Inflammatory macrophage treated with lipopolysaccharide for 1 hour (primary cell): ENCODE measurements at regions not wholly inside any gene's neighbourhood (a gene's known extent, or its start where the extent isn't known, plus 50 kb on each side); places are given as distances from the start of the nearest gene placed in this dataset.

Experiments
- DNase-seq, 2 donors: peaks; one replicate each; pipeline ENCODE4 v3.0.0-alpha.2; 2020 to 2022

DNA sequence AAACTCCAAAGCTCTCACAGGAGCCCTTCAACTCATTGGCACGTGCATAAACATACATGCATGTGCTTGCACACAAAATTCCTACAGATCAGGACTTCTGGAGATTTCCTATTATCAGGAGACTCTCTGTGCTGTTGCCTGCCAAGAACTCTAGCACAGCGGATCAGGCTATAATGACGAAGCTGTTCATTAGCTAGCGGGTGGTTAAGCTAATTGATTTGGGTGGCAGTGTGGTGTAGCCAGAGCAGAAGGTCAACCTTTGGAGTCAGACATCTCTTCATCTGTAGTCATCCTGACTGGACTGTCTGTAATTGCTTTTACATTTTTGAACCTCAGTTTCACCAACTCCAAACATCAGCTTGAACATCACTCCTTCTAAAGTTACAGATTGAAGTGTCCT, 69.0 kb downstream of the KIF2B start:
- no peak for DNase-seq

DNA sequence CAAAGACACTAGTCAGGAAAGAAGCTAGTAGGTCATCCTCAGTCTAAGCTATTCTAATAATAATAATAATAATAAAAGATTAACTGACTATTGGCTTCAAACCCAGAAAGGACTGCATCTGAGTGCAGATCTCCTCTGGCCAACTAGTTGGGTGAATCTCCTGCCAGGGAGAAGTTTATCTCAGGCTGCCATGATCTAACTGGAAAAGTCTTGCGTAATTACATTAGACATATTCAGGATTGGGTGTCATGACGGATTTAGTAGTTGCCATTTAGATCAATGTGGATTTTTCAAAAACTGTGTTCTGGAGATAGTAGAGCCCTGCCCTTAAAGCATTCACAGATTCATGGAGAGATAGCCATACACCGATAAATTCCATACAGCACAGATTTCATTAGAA, 69.5 kb downstream of the KIF2B start:
- no peak for DNase-seq

DNA sequence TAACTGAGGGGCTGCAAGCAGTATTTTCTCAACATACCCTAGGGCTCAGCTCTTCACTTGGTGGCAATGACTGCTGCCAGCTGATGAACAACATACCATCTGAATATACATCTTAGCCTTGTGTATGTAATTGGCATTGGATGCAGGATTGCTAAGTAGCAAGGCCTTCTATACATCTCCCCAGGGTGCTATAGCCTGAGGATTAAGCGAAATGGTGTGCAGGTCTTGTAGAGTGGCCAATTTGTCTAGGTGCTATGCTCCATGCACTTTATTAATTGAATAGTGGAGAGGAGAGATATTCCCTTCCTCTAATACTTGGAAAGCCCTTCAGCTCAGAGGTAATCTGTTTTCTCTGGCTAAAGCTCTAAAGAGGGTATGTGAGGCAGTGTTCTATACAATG, 71.9 kb downstream of the KIF2B start:
- DNase-seq: no peak

DNA sequence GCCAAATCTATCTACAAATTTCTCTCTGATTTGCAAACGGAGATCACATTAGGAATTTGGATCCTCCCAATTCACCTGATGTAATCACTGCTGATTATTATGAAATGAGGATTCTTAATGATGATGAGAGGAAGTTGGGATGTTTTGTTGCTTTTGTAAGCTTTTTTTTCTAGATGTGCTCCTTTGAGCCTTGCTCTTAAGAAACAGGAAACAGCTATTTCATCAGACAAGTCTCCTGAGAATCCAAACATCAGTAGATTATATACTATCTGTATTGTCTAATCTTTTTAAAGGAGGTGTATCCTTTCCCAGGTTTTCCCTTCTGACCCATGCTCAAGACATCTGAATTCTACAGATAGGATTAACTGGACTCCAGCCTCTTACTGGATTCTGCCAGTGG, 73.3 kb downstream of the KIF2B start:
- no peak for DNase-seq

DNA sequence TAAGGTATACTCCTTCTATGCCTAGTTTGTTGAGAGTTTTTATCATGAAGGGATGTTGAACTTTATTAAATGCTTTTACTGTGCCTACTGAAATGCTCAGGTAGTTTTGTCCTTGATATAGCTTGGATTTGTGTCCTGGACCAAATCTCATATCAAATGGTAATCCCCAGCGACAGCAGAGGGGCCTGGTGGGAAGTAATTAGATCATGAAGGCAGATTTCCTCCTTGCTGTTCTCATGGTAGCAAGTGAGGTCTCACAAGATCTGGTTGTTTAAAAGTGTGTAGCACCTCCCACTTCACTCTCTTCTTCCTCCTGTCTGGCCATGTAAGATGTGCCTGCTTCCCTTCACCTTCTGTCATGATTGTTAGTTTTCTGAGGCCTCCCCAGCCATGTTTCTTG, 78.2 kb downstream of the KIF2B start:
- no peak for DNase-seq

DNA sequence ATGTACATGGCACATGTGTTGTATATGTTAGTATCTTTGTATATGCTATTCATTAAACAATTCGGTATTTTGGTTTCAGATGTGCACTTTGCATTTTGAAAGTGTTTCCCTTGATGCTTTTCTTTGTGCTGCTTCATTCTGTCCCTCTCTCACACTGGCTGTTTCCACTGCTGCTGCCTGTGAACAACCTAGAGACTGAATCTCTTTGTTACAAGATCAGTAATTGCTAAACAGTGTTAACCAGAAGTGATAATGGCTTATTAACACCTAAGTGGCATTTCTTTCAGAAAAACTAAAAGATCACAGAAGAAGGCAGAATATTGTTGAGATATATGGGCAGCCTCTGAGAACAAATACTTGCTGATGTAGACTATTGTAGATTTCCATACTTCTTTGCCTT, 84.7 kb downstream of the KIF2B start:
- no peak for DNase-seq

DNA sequence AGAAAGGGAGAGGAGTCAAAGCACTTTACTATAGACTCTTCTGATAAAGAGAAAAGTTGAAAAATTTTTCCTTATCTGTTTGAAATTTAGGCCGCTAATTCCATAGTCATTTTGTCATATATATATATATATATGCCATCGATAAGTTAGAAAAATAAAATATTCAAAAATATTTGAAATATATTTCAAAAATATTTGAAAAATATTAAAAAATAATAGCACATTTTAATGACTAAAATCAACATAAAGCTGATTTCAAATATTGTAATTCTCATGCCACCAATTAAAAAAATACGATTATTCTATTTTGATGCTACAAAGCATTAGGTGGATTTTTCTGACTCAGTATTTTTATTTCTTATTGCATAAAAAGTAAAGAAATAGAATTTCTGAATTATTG, 87.1 kb downstream of the KIF2B start:
- DNase-seq: no peak

DNA sequence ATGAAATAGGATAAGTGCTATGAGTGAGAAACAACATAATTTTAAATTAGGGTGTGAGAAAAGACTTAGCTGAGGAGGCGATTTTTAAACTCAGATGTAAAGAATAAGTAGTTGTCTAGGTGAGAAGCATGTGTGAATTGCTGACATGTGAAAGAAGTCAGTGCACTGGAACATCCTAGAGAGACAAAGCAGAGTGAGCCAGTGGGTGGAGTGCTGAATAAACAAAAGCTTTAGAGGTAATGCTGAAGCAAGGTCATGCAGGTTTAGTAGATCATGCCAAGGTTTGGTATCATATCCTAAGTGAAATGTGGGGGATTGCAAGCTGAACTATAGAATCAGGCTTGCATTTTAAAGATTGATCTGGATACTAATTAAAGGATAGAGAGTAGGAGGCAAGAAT, 89.4 kb downstream of the KIF2B start:
- no peak for DNase-seq

DNA sequence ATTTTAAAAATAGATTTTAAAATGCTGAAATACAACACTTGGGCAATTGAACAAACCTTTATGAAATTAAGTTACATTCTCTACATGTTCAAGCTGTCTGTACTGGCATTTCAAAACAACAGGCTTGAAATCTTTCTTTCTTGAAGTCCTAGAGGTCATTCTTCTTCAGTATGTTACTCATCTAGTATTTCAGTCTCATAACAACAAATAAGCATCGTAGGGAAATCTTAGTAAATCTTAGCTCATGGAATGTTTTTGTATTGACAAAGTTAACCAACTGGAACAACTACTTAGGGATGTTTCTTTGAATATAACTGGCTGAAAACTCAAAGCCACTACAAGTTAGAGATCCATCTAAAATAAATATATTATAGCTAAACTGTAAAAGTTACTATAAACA, 96.6 kb downstream of the KIF2B start:
- no peak for DNase-seq

DNA sequence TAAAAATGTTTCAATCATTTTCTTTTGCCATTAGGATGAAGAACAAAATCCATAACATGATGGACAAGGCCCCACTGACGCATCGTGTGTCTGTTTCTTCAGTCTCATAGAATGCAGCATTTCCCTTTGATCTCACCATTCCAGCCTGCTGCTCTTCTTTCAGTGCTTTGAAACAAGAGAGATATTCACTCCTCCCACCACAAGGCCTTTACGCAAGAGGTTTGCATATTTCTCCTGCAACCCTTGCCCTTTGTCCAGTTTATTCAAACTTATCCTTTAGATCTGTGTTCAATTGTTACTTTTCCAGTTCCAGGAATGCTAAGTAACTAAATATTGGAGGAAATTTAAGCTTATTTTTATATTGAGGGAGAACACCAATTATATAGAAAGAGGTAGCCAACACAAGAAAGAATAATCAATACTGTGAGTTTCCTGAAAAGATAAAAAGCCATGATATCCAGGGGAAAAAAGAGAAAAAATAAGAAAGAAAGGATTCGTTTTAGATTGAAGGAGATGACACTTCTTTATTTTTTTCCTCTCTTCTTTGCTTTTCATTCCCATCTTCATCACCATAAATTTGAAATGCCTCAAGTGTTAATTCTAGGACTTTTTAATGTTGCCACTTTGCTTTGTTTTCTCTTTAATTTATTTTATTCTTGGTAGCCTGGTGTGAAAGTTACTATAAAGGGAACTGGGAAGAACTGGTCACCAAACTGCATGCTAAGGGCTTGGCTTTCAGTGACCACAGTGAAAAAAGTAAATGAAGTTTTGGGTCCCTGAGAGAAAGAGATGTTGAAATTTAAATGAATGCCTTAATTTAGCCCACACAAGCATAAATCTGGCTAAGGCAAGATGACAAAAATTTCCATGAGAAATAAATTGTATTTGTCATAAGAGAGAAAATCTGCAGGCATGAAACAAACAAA, 102.1 kb downstream of the KIF2B start:
- no peak for DNase-seq

DNA sequence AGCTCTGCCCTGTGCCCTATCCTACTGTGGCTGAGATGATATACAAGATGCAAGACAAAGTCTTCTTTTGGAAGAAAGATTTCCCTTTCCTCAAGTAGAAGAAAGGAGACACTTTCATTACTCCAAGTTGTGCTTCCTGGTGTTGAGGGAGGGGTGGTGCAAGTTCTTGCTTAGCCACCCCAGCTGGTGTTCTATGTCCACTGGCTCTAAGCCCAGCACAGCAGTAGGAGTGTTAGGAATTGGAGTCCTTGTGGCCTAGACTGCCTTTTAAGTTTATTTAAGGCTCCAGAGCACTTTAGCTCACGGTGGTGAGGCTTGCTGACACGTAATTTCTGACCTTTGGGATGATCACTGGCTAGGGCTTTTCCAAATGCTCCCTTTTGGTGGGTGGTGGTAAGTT, 109.7 kb downstream of the KIF2B start:
- no peak for DNase-seq

DNA sequence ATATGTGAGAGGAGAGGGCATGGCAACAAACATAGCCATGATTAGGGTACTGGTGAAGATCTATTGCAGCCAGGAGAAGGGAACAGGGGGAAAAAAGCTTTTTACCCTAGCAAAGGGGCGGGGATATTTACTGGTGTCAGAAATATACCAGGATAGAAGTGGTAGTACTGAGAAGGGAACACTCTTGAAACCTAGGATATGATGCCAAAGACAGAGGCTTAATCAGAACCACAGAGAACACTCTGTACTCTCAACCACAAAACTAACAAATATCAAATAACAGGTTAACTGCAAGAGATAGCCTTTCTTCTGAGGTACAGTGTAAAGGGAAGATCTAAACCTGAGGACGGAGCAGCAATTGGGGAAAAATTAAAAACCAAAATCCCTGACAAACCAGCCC, 112.2 kb downstream of the KIF2B start:
- no peak for DNase-seq

DNA sequence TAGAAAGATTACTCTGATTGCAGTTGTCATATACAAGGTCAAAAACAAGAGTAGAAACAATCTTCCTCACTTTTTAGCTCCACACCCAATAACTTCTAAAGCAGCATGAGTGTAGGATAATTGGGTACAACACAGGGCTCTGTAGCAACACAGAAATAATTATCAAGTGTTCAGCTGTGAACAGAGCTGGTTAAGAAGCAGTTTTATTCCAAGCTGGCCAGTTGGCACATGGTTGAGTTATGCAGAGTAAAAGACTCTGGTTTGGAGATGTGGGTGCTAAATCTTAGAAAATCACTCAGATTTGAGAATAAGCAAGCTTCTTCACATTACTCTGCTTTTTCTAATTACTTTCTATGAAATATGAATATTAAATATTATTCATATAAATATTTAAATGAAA, 118.5 kb downstream of the KIF2B start:
- DNase-seq: no peak

DNA sequence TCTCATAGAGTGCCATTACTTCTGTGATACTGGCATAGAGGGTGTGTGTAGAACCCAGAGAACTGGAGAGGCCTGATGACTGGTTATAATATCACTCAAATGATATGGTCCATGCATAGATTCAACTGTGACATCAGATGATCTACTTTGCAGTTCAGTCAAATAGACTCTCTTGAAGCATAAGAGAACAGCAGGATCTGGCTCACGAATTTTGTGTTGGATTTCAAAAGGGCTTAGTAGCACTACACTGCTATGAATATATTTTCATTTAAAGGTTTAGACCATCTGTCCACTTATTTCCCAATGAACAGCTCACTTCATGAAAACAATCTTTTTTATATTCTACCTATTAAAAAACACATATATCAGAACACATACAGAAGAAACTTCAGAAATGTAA, 119.7 kb downstream of the KIF2B start:
- no peak for DNase-seq

DNA sequence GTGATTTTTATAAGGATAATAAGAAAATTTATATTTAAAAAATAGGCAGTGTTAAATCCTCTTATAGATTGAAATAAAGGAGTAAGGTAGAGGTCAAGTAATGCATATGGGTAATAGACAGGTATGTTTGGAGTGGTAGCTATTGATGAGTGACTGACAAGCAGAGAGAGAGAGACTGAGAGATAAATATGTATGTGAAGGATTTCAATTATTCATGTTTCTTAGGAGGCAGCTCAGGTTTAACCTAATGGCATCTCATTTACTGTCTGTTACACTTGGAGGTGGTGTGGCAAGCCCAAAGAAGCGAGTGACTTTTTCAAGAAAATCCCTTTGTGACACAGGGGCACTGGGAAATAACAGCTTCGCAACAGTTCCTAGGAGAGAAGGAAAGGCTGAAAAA, 120.2 kb downstream of the KIF2B start:
- DNase-seq: no peak

DNA sequence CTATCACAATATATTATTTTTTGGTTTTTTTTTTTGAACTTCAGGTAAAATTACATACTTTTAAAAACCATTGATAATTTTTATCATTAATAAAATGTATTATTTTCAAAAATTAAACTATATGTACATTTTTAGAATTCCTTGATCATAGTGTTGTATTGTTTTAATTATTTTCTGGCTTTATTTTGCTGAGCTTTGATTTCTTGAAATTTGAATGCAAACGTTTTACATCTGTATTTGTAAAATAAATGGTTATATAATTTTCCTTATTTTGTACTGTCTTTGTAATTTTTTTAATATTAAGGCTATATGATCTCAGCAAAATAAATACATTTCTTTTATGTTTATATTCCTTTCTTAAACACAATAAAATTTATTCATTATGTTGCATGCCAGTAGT, 125.6 kb downstream of the KIF2B start:
- DNase-seq: no peak

DNA sequence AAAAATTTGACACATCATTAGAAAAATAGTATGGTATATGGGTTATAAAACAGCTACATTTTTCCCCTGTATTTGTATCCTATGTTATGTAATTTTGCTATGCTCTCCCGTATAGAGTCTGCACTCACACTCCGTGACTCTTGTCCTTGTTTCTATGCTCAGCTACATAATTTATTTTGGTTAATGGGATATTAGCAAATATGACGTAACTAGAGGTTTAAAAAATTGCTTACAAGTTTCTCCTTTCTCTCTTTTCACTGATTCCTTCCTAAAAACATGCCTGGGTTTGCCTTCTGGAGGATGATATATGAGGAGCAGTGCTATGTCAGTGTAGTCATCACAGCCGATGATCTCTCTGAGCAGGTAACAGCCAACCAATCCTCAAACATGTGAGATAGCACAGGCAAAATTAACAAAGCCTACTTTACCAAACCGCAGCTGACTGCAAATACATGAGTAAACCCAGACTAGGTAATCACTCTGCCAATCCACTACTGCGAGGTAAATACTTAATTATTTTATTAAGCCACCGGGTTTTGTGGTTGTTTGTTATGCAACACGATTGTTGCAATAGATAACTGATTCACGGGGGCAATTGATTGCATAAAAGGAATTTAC, 126.9 kb downstream of the KIF2B start:
- no peak for DNase-seq

DNA sequence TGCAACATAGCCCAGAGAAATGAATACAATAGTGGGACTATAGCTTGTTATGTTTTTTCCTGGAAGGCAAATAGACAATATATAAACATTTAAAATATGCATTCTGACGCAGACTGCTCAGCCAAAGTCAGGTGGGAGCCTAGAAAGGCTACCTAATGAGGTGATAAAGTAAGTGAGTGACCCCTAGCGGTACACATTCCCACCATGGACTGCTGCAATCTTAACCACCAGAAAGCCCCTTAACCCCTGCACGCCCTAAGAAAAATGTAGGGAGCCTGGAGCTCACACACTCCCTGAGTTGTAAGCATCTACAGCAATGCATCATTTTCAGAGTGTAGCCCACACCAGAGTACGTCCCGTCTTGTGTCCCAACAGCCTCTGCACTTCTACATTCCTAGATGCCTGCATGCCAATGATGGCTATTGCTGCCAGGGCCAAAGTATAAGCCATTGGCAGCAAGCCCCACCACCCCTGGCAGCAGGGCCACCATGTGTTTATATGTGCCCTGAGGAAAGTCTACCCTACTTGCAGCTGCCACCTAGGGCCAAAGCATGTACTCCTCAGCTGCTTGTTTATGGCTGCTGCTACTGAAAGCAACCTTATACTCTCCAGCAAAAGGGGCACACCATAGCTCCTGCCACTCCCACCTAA, 127.6 kb downstream of the KIF2B start:
- DNase-seq: no peak

DNA sequence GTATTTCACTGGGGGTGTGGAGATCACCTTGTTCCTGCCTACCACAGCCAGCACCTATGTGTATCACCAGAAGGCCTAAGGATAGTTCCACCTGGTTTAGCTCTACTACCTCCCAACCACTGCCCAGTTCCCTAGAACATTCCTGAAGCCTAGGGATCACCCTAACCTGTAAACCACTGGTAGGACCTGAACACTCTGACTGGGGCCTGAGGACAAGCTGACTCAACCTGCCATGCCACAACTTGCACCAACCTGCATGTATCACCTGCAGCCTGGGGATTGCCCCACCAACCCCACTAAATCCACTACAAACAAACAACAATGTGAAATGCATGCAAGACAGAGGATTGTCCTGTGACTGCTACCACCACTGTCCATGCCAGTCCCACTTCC, 128.1 kb downstream of the KIF2B start:
- DNase-seq: no peak

DNA sequence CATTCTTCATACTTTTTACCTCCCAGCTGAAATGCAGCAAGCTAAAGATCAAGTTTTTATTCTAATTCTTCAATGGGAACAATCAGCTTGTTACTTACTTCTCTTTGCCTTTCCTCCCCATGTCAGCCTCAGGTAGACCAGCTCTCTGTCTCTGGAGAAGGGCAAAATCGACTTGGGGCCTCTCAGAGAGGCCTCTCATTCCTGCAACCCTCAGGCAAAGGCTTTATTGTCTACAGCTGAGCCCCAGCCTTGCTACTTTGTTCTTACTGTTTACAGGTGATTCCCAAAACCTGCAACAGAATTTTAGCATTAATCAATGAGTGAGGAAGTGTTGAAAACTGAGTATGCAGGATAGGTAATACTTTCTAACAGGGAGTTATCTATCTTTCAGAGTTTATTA, 148.6 kb downstream of the KIF2B start:
- DNase-seq: no peak

DNA sequence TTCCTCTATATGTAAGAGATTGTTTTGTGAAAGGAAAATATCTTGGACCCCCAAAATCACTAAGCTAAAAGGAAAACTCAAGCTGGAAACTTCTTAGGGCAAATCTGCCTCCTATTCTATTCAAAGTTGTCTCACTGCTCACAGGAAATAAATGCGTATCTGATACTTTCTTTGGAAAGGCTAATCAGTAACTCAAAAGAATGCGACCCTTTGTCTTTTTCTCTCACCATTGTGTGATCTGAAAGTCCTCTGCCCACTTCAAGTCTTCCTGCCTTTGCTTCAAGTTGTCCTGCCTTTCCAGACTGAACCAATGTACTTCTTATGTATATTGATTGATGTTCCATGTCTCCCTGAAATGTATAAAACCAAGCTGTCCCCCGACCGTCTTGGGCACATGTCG, 157.3 kb downstream of the KIF2B start:
- no peak for DNase-seq

DNA sequence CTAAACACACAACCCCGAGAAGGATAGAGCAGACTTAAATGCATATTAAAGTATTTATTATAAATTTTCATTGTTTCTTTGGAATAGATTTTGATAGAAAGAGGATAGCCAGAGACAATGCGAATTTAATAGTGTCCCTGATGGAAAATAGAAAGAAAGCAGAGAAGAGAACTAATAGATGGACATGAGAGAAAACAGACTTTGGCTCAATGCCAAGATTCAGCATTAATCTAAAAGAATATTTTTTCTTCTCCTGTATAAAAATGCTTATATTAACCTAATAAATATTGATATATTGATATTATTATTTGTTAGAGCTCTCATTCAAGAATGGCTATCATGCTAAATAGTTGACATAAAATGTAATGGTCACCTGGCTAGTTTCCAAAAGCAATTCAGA, 173.4 kb downstream of the KIF2B start:
- no peak for DNase-seq

DNA sequence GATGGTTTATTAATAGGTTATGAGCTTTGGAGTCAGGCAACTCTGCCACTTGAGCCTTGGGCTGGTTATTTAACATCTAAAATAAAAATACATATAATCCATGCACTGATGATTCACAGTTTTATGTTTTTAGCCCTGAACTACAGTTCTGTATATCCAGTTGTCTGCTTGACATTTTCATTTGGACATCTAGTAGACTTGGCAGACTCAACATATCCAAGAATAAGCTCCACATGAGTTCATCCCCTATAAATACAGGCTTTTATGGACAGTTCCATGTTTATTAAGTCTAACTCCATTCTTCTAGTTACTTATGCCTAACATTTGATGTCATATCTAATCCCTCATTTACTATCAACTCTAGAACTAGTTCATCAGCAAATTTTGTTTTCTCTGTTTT, 174.2 kb downstream of the KIF2B start:
- no peak for DNase-seq

DNA sequence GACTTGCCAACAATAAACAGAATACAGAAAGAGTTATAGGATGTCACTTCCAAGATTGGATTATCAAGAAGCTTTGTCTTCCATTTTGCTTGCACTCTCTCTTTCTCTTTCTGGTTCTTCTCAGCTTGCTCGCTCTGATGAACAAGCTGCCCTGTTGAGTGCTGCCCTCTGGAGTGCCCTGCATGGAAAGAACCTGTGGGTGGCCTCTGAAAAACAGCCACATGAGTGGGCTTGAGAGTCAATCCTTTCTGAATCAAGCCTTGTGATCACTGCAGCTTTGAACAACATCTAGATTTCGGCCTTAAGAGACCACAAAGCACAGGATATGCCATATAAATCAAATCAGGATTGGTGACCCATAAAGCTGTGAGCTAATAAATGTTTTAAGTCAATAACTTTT, 185.1 kb downstream of the KIF2B start:
- no peak for DNase-seq
